Activated CD8-positive, alpha-beta T cell treated with anti-CD3 and anti-CD28 coated beads, Interleukin-2, amount 10 ng/mL, durations not matched to agents 7 days and 5 days (primary cell): ENCODE measurements at regions not wholly inside any gene's neighbourhood (a gene's known extent, or its start where the extent isn't known, plus 50 kb on each side); places are given as distances from the start of the nearest gene placed in this dataset.

ENCODE experiments used
- ATAC-seq: fragments of 150-1000 bp; cut with Tn5 transposase; one replicate; pipeline ENCODE4 v1.10.0; 2021; ENCODE audit warnings: moderate library complexity
- CTCF ChIA-PET: fragments of 350-600 bp; sonication (Branson Sonifier 250); formaldehyde crosslinking; loops from one replicate; lab custom pipeline; 2021; ENCODE audit warnings: antibody characterized with exemption; lab: Charles Lee
- POLR2A ChIA-PET: fragments of 350-600 bp; sonication (Branson Sonifier 250); formaldehyde crosslinking; loops from one replicate; lab custom pipeline; 2021; ENCODE audit warnings: antibody characterized with exemption; lab: Charles Lee
- DNase-seq: peaks from one replicate; pipeline ENCODE4 v3.0.0-alpha.2; 2020
- H3K27ac Mint-ChIP-seq: one replicate; pipeline ENCODE4 v1.8.0; 2021; ENCODE audit warnings: mild to moderate bottlenecking, mixed read lengths
- H3K27me3 Mint-ChIP-seq: one replicate; pipeline ENCODE4 v1.8.0; 2021; ENCODE audit warnings: low read depth, mixed read lengths
- H3K36me3 Mint-ChIP-seq: one replicate; pipeline ENCODE4 v1.8.0; 2021; ENCODE audit warnings: low read depth, mixed read lengths
- H3K4me1 Mint-ChIP-seq: one replicate; pipeline ENCODE4 v1.8.0; 2021; ENCODE audit warnings: low read depth, mixed read lengths
- H3K4me3 Mint-ChIP-seq: one replicate; pipeline ENCODE4 v1.8.0; 2021; ENCODE audit warnings: mild to moderate bottlenecking, mixed read lengths
- H3K9me3 Mint-ChIP-seq: one replicate; pipeline ENCODE4 v1.8.0; 2022; ENCODE audit warnings: mixed read lengths; ENCODE audit not compliant: insufficient read depth

GRCh38 chr13:100823448-100823847 is 148.9 kb upstream of the TMTC4 start:
- Mint-ChIP-seq H3K27me3 (peaks cover 2% of the 10 kb centered on the region), H3K9me3 (no peaks in the 10 kb centered on the region), H3K4me3 (no peak overlapping the region), H3K4me1 (no peaks in the 10 kb centered on the region), H3K36me3 (no peaks in the 10 kb centered on the region), H3K27ac (no peak overlapping the region)
- ATAC-seq (no peak), DNase-seq (no peak)
- ChIA-PET CTCF (no interaction called here), POLR2A (no interaction called here)

DNA sequence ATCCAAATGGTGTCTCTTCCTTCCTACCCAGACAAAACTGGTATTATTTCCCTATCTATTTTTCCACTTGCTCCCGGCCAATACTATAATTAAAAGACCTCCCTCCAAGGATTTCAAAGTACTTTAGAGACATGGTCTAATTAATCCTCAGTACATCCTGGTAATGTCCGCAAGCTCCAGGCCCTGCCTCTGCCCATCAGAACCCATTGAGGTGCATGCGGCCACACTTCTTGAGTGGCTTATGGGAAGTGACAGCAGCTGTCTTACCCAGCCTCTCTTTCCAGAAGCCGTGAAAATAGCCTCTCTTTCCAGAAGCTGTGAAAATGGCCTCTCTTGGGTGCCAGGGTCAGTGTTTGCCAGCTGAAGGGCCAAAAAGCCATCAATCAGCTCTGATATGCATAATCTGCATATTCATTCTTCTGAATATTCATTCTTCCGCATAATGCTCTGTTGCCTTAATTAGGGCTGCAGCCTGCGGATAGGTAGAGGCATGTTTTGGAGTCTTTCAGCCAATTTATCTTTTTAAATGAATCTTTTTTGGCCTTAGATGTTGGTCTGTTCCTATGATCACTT is 148.4 kb upstream of the TMTC4 start:
- CTCF ChIA-PET = no interaction called here
- no peak overlapping the region for H3K4me3 Mint-ChIP-seq
- H3K27ac Mint-ChIP-seq = no peak overlapping the region
- no peak for ATAC-seq
- peaks cover 2% of the 10 kb centered on the region for H3K27me3 Mint-ChIP-seq
- no peaks in the 10 kb centered on the region for H3K36me3 Mint-ChIP-seq
- H3K9me3 Mint-ChIP-seq = no peaks in the 10 kb centered on the region
- DNase-seq = no peak
- POLR2A ChIA-PET = no interaction called here
- no peaks in the 10 kb centered on the region for H3K4me1 Mint-ChIP-seq

DNA sequence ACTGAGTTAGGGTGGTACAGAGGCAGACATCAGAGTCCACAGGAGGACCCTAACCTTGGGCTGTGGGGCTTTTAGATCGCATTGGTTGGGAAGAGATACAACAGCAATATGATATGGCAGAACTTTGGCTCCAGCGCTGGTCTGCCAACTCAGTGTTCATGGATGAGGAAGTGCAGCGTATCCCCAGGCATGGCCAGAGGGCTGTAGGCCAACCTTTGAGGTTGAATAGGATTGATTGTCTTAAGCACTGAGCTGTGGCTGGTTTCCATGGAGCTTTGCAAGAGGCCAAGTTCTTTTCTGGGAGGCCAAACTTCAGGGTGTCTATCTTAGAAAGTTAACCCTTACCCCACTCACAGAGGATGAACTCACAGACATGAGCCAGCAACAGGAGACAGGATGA is 144.1 kb upstream of the TMTC4 start:
- DNase-seq = no peak
- ChIA-PET CTCF (no interaction called here), POLR2A (no interaction called here)
- ATAC-seq = no peak
- Mint-ChIP-seq H3K27ac (no peak overlapping the region), H3K9me3 (no peaks in the 10 kb centered on the region), H3K36me3 (no peaks in the 10 kb centered on the region), H3K27me3 (peaks cover 6% of the 10 kb centered on the region), H3K4me1 (no peaks in the 10 kb centered on the region), H3K4me3 (no peak overlapping the region)

DNA sequence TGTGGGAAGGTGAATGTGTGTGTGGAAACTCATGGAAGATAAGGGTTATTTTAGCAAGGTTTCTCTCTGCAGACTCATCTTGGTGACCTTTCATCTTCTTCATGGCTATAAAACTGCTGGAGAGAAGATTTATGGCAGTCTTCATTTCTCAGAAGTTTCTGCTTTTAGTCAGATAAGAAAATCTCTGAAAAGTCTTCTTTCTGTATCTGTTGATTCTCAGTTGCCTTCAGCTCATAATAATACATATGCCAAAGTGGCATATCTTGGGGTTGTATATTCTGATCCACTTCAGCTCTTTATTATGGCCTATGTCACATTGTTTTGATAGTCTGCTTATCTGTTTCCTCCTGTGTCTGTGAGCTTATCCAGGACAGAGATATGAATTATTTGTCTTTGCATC is 143.3 kb upstream of the TMTC4 start:
- Mint-ChIP-seq H3K9me3 (no peaks in the 10 kb centered on the region), H3K4me1 (no peaks in the 10 kb centered on the region), H3K27ac (no peak overlapping the region), H3K4me3 (no peak overlapping the region), H3K27me3 (peaks cover 4% of the 10 kb centered on the region), H3K36me3 (no peaks in the 10 kb centered on the region)
- CTCF ChIA-PET = no interaction called here
- POLR2A ChIA-PET = no interaction called here
- DNase-seq (no peak), ATAC-seq (no peak)

- no peaks in the 10 kb centered on the region for H3K9me3 Mint-ChIP-seq
Observed at GRCh38 chr13:100815476-100816046, 141.0 kb upstream of the TMTC4 start.

DNA sequence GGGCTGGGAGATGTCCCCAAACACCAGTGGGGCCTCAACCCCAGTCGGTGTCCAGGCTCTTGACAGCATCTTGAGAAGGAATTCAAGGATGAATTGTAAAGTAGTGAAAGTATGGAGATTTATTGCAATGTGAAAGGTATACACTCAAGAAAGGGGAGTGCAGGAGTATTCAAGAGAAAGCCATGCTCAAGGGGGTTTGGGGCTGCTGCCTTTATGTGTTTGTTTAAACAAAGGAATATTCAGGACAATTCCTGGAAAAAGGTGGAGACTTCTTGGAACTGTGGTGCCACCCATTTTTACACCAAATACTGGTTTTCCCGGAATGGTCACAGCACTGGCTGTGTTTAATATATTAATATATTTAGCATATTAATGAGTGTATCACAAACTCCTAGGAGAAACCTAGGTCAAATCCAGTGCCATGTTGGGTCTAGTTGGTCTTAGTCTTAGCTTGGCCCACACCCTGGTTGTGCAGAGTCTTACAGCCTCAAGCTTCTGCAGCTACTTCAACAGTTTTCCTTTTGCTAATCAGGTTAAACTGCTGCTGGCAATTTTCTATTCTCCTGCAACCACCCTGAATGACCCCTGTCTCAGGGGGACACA is 138.5 kb upstream of the TMTC4 start:
- Mint-ChIP-seq H3K27me3 (peaks cover 10% of the 10 kb centered on the region), H3K9me3 (no peaks in the 10 kb centered on the region)
- no peak for ATAC-seq

More at GRCh38 chr13:100815476-100816046, 141.0 kb upstream of the TMTC4 start:
- H3K27me3 Mint-ChIP-seq = peaks cover 10% of the 10 kb centered on the region
- ChIA-PET CTCF (no interaction called here), POLR2A (interaction anchor here (0.5 kb wide), 1 partner anchor 887 kb away, joined by 7 read pairs; no protein-coding TSS in a partner anchor)
- no peaks in the 10 kb centered on the region for H3K4me1 Mint-ChIP-seq
- no peak overlapping the region for H3K4me3 Mint-ChIP-seq
- ATAC-seq (no peak), DNase-seq (no peak)
- no peak overlapping the region for H3K27ac Mint-ChIP-seq
- no peaks in the 10 kb centered on the region for H3K36me3 Mint-ChIP-seq

DNA sequence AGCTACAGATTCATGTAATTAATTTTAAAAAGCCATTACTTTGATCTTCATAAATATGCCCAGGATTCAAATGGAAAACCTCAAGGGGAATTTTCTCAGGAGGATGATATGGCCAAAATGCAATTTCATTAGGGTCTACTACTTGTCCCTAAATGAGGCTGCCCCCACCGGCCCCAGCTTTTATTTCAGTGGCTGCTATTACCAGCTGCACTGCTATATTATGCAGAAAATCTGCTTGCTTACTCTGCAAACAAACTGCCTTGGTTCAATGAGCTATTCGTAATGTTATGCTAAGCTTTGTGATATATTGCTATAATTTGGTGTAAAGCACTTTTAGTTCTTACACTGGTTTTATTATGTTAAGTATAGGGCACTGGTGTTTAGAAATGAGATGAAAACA is 137.3 kb upstream of the TMTC4 start:
- H3K27ac Mint-ChIP-seq = no peak overlapping the region
- POLR2A ChIA-PET = no interaction called here
- ATAC-seq (no peak), DNase-seq (no peak)
- H3K36me3 Mint-ChIP-seq = no peaks in the 10 kb centered on the region
- no peak overlapping the region for H3K4me3 Mint-ChIP-seq
- H3K9me3 Mint-ChIP-seq = no peaks in the 10 kb centered on the region
- H3K4me1 Mint-ChIP-seq = no peaks in the 10 kb centered on the region
- H3K27me3 Mint-ChIP-seq = peaks cover 8% of the 10 kb centered on the region
- CTCF ChIA-PET = no interaction called here

More for the DNA sequence above, 138.5 kb upstream of the TMTC4 start:
- CTCF ChIA-PET = no interaction called here
- Mint-ChIP-seq H3K27ac (no peak overlapping the region), H3K36me3 (no peaks in the 10 kb centered on the region), H3K4me3 (no peak overlapping the region), H3K4me1 (no peaks in the 10 kb centered on the region)
- no peak for DNase-seq
- POLR2A ChIA-PET = no interaction called here

GRCh38 chr13:100811024-100811865 is 136.7 kb upstream of the TMTC4 start:
- DNase-seq (no peak), ATAC-seq (no peak)
- Mint-ChIP-seq H3K4me1 (no peaks in the 10 kb centered on the region), H3K27ac (no peak overlapping the region), H3K4me3 (no peak overlapping the region), H3K27me3 (peaks cover 8% of the 10 kb centered on the region), H3K9me3 (no peaks in the 10 kb centered on the region), H3K36me3 (no peaks in the 10 kb centered on the region)
- ChIA-PET POLR2A (no interaction called here), CTCF (no interaction called here)

GRCh38 chr13:100810481-100810880 is 135.9 kb upstream of the TMTC4 start:
- DNase-seq (no peak), ATAC-seq (no peak)
- H3K27me3 Mint-ChIP-seq = peaks cover 11% of the 10 kb centered on the region
- H3K4me1 Mint-ChIP-seq = no peaks in the 10 kb centered on the region
- no peak overlapping the region for H3K4me3 Mint-ChIP-seq
- no peaks in the 10 kb centered on the region for H3K36me3 Mint-ChIP-seq
- H3K27ac Mint-ChIP-seq = no peak overlapping the region
- ChIA-PET POLR2A (no interaction called here), CTCF (no interaction called here)
- H3K9me3 Mint-ChIP-seq = no peaks in the 10 kb centered on the region

- H3K36me3 Mint-ChIP-seq = no peaks in the 10 kb centered on the region
- H3K4me1 Mint-ChIP-seq = no peaks in the 10 kb centered on the region
- H3K9me3 Mint-ChIP-seq = no peaks in the 10 kb centered on the region
- no peak for ATAC-seq
- no peak overlapping the region for H3K4me3 Mint-ChIP-seq
- CTCF ChIA-PET = no interaction called here
- peaks cover 11% of the 10 kb centered on the region for H3K27me3 Mint-ChIP-seq
- no peak overlapping the region for H3K27ac Mint-ChIP-seq
- POLR2A ChIA-PET = no interaction called here
- no peak for DNase-seq
Observed at GRCh38 chr13:100809856-100810255, 135.3 kb upstream of the TMTC4 start.

- CTCF ChIA-PET = no interaction called here
- Mint-ChIP-seq H3K4me1 (no peaks in the 10 kb centered on the region), H3K4me3 (no peak overlapping the region), H3K36me3 (no peaks in the 10 kb centered on the region), H3K9me3 (no peaks in the 10 kb centered on the region), H3K27ac (no peak overlapping the region), H3K27me3 (peaks cover 11% of the 10 kb centered on the region)
- POLR2A ChIA-PET = no interaction called here
- DNase-seq = no peak
- ATAC-seq = no peak
Observed at GRCh38 chr13:100809129-100809390, 134.5 kb upstream of the TMTC4 start.
